GM23338 (cell line): ENCODE measurements at regions not wholly inside any gene's neighbourhood (a gene's known extent, or its start where the extent isn't known, plus 50 kb on each side); places are given as distances from the start of the nearest gene placed in this dataset.

Experiments used
- ATAC-seq: fragments of 200-7000 bp; cut with Tn5 transposase; 3 replicates; pipeline ENCODE4 v1.9.1; 2020
- DNase-seq: peaks from one replicate; pipeline ENCODE4 v3.0.0-alpha.2; 2015; ENCODE audit warnings: low spot score
- H2AFZ ChIP-seq: fragments of 200-600 bp; sonication (generic); 2 replicates; pipeline ENCODE4 v1.8.0; 2016; ENCODE audit warnings: antibody characterized with exemption, mild to moderate bottlenecking, moderate library complexity
- H3F3A ChIP-seq: fragments of 200-600 bp; sonication (generic); replicated peaks from 2 replicates; pipeline ENCODE4 v1.8.0; 2017; ENCODE audit warnings: antibody characterized with exemption, mixed run types, low read depth
- H3K27ac ChIP-seq: fragments of 200-600 bp; sonication (generic); 2 replicates; pipeline ENCODE4 v1.6.1; 2016; ENCODE audit warnings: low read depth
- H3K27me3 ChIP-seq: fragments of 200-600 bp; sonication (generic); 2 replicates; pipeline ENCODE4 v1.8.0; 2016; ENCODE audit warnings: mild to moderate bottlenecking, mixed run types, moderate library complexity; ENCODE audit not compliant: insufficient read depth
- H3K36me3 ChIP-seq: fragments of 200-600 bp; sonication (generic); 2 replicates; pipeline ENCODE4 v1.8.0; 2016; ENCODE audit warnings: mild to moderate bottlenecking; ENCODE audit not compliant: insufficient read depth
- H3K4me1 ChIP-seq: fragments of 200-600 bp; sonication (generic); 2 replicates; pipeline ENCODE4 v1.8.0; 2016; ENCODE audit warnings: mild to moderate bottlenecking, moderate library complexity; ENCODE audit not compliant: insufficient read depth
- H3K4me2 ChIP-seq: fragments of 200-600 bp; sonication (generic); 2 replicates; pipeline ENCODE4 v1.7.1; 2017; ENCODE audit warnings: mixed run types
- H3K4me3 ChIP-seq: fragments of 200-600 bp; sonication (generic); 2 replicates; pipeline ENCODE4 v1.6.1; 2016; ENCODE audit warnings: mixed run types
- H3K79me2 ChIP-seq: fragments of 200-600 bp; sonication (generic); replicated peaks from 2 replicates; pipeline ENCODE4 v1.8.0; 2017; ENCODE audit warnings: mild to moderate bottlenecking; ENCODE audit not compliant: insufficient read depth
- H3K9me2 ChIP-seq: fragments of 200-600 bp; sonication (generic); 2 replicates; pipeline ENCODE4 v1.8.0; 2017; ENCODE audit not compliant: insufficient read depth
- H4K20me1 ChIP-seq: fragments of 200-600 bp; sonication (generic); replicated peaks from 2 replicates; pipeline ENCODE4 v1.8.0; 2017; ENCODE audit warnings: mild to moderate bottlenecking; ENCODE audit not compliant: insufficient read depth
- H3K27ac Mint-ChIP-seq: 2 replicates; pipeline ENCODE4 v1.8.0; 2020; ENCODE audit warnings: inconsistent platforms, mild to moderate bottlenecking, moderate library complexity, mixed read lengths
- H3K27me3 Mint-ChIP-seq: 3 replicates; pipeline ENCODE4 v1.8.0; 2022; ENCODE audit warnings: low read depth, mild to moderate bottlenecking, moderate library complexity, mixed read lengths, inconsistent platforms; ENCODE audit not compliant: insufficient read depth, poor library complexity
- H3K36me3 Mint-ChIP-seq: 3 replicates; pipeline ENCODE4 v1.8.0; 2021; ENCODE audit warnings: low read depth, mild to moderate bottlenecking, inconsistent platforms, moderate library complexity, mixed read lengths
- H3K4me1 Mint-ChIP-seq: 3 replicates; pipeline ENCODE4 v1.8.0; 2020; ENCODE audit warnings: mild to moderate bottlenecking, inconsistent platforms, mixed read lengths
- H3K4me3 Mint-ChIP-seq: 3 replicates; pipeline ENCODE4 v1.8.0; 2021; ENCODE audit warnings: moderate library complexity, mild to moderate bottlenecking, inconsistent platforms, mixed read lengths
- H3K9me3 Mint-ChIP-seq: 3 replicates; pipeline ENCODE4 v1.8.0; 2020; ENCODE audit warnings: moderate library complexity, mild to moderate bottlenecking, inconsistent platforms, mixed read lengths
- CREB1 ChIP-seq: fragments of 250-450 bp; sonication (Bioruptor Pico); IDR thresholded peaks from 2 replicates; pipeline ENCODE4 v1.5.0; 2020; ENCODE audit warnings: low read depth, mild to moderate bottlenecking, moderate library complexity
- EZH2 ChIP-seq: fragments of 200-600 bp; sonication (generic); IDR thresholded peaks from one replicate; pipeline ENCODE4 v1.8.0; 2017; ENCODE audit warnings: antibody characterized with exemption, mild to moderate bottlenecking, low read depth; ENCODE audit not compliant: unreplicated experiment
- EZH2phosphoT487 ChIP-seq: fragments of 200-600 bp; sonication (generic); IDR thresholded peaks from one replicate; pipeline ENCODE4 v1.8.1; 2018; ENCODE audit warnings: antibody characterized with exemption; ENCODE audit not compliant: unreplicated experiment
- JUNB ChIP-seq: IDR thresholded peaks from one replicate; pipeline ENCODE4 v1.6.1; 2016; ENCODE audit warnings: antibody characterized with exemption; ENCODE audit not compliant: unreplicated experiment
- NANOG ChIP-seq: IDR thresholded peaks from 2 replicates; pipeline ENCODE4 v1.6.1; 2016; ENCODE audit warnings: antibody characterized with exemption, borderline replicate concordance
- ZNF114 ChIP-seq: fragments of 250-450 bp; sonication (Bioruptor Pico); IDR thresholded peaks from 2 replicates; pipeline ENCODE4 v1.5.0; 2020; ENCODE audit warnings: mild to moderate bottlenecking, moderate library complexity
- ZNF331 ChIP-seq: fragments of 250-450 bp; sonication (Bioruptor Pico); IDR thresholded peaks from 2 replicates; pipeline ENCODE4 v1.5.0; 2020; ENCODE audit warnings: low read depth, mild to moderate bottlenecking, moderate library complexity
- ZNF462 ChIP-seq: fragments of 250-450 bp; sonication (Bioruptor Pico); IDR thresholded peaks from 2 replicates; pipeline ENCODE4 v1.5.0; 2020; ENCODE audit warnings: mild to moderate bottlenecking, moderate library complexity
- TF ChIP-seq, protein P1 (sequence below): IDR thresholded peaks from 2 replicates; pipeline ENCODE4 v1.6.1; 2016; ENCODE audit warnings: antibody characterized with exemption

DNA sequence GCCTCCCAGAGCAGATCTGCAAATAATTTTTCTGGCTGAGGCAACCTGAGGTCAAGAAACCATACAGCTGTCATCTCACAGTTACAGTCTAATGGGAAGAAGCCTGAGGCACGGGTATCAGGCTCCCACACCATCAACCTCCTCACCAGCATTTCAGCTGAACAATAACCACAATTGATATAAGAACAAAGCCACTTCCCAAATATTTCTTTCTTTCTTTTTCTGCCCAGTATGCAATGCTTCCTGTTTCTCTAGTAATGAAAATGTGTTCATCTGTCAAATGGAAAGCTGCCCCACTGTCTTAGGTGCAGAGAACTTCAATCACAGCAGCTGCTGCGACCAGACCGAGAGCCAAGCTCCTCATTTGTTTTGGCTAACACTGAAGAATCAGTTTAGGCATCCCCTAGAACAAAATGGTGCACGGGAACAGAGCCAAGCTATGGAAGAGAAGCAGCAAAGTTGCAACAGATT is 108.4 kb downstream of the BLID start (continued):
- TF ChIP-seq ZNF462 (CRISPR knock-in tag) (no peak), CREB1 (CRISPR knock-in tag) (no peak), ZNF114 (no peak), ZNF331 (CRISPR knock-in tag) (no peak), JUNB (no peak)
- TF ChIP-seq, protein P1, sequence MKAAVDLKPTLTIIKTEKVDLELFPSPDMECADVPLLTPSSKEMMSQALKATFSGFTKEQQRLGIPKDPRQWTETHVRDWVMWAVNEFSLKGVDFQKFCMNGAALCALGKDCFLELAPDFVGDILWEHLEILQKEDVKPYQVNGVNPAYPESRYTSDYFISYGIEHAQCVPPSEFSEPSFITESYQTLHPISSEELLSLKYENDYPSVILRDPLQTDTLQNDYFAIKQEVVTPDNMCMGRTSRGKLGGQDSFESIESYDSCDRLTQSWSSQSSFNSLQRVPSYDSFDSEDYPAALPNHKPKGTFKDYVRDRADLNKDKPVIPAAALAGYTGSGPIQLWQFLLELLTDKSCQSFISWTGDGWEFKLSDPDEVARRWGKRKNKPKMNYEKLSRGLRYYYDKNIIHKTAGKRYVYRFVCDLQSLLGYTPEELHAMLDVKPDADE, result no peak

DNA sequence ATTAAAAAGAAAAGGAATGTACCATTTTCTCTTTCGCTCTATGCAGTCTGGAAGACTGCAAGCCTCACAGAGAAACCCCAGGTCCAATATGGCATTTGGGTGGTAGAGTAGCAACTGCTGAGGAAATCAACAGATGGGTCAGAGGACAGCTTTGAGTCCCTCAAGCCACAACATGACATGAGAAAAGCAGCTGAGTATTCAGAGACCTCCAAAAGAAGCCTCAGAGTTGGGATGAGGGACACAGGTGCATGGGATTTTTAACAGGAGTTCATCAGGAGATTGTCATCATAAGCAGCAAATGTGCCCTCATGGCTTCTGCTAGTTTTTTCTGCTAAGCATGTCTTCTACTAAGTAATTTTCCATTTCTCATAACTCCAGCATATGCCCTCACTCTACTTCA is 111.6 kb downstream of the BLID start:
- Histone ChIP-seq H3K4me1 (no peaks in the 10 kb centered on the region), H3F3A (no peaks in the 10 kb centered on the region), H3K4me3 (no peak overlapping the region), H4K20me1 (no peaks in the 10 kb centered on the region), H2AFZ (no peak overlapping the region), H3K27me3 (no peaks in the 10 kb centered on the region), H3K36me3 (no peaks in the 10 kb centered on the region), H3K79me2 (no peaks in the 10 kb centered on the region), H3K9me2 (no peaks in the 10 kb centered on the region; the same call in none of the 2 replicates), H3K27ac (no peak overlapping the region), H3K4me2 (no peak overlapping the region)
- DNase-seq, result no peak
- H3K36me3 Mint-ChIP-seq, result no peaks in the 10 kb centered on the region
- H3K27me3 Mint-ChIP-seq, result no peaks in the 10 kb centered on the region
- no peaks in the 10 kb centered on the region for H3K4me1 Mint-ChIP-seq
- ATAC-seq, result no peak
- H3K4me3 Mint-ChIP-seq, result no peak overlapping the region
- no peak overlapping the region for H3K27ac Mint-ChIP-seq
- no peaks in the 10 kb centered on the region for H3K9me3 Mint-ChIP-seq
- TF ChIP-seq JUNB (no peak), EZH2 (no peak), EZH2phosphoT487 (no peak), CREB1 (CRISPR knock-in tag) (no peak), NANOG (no peak), ZNF331 (CRISPR knock-in tag) (no peak), ZNF462 (CRISPR knock-in tag) (no peak)
